ENCODE measurements at regions not wholly inside any gene's neighbourhood (a gene's known extent, or its start where the extent isn't known, plus 50 kb on each side); places are given as distances from the start of the nearest gene placed in this dataset.

- CTCF ChIA-PET: interaction anchor here (0.6 to 1.2 kb wide), 4 partner anchors 8 to 382 kb away, joined by 3 to 8 read pairs (median 4); no protein-coding TSS in a partner anchor
- DNase-seq (ENCODE audit: low read depth, low spot score) (no peak), ATAC-seq (no peak)
- Histone ChIP-seq H2AFZ (ENCODE audit: low read depth, low read length, poor library complexity, severe bottlenecking) (no peak overlapping the region), H3K4me3 (replicated peaks in 1 of 2; ENCODE audit: low read depth in 1 of 2, low read length in 2 of 2) (no peak overlapping the region), H4K20me1 (ENCODE audit: insufficient read depth) (no peaks in the 10 kb centered on the region), H3K27me3 (ENCODE audit: insufficient read depth, low read length) (no peaks in the 10 kb centered on the region), H3K4me1 (ENCODE audit: control insufficient read depth in 1 of 2, insufficient read depth in 2 of 2, low read length in 2 of 2) (no peaks in the 10 kb centered on the region), H3K9me2 (ENCODE audit: insufficient read depth) (no peaks in the 10 kb centered on the region), H3K79me2 (ENCODE audit: insufficient read depth, low read length) (no peaks in the 10 kb centered on the region), H3K4me2 (ENCODE audit: low read length) (no peak overlapping the region), H3K9ac (ENCODE audit: low read length) (no peak overlapping the region), H3K36me3 (ENCODE audit: control insufficient read depth in 1 of 2, insufficient read depth in 2 of 2, low read length in 2 of 2) (no peaks in the 10 kb centered on the region), H3K9me3 (ENCODE audit: control insufficient read depth in 1 of 2, insufficient read depth in 1 of 2, low read depth in 1 of 2, low read length in 2 of 2) (no peaks in the 10 kb centered on the region), H3K27ac (ENCODE audit: low read depth, low read length) (no peak overlapping the region)
- BruUV-seq (replicated peaks): no TSS peak
- RAD21 ChIA-PET (ENCODE audit: low non-redundant PET in 1 of 2, low total read pairs in 2 of 2, uncharacterized antibody in 2 of 2, unreplicated experiment in 2 of 2): no interaction called here
- TF ChIP-seq SRF (IDR thresholded peaks at IDR 0.05; ENCODE audit: low read depth) (no peak), JUND (IDR thresholded peaks at IDR 0.05) (no peak), EZH2 (IDR thresholded peaks at IDR 0.05) (no peak), CEBPB (IDR thresholded peaks at IDR 0.05; ENCODE audit: low read depth) (no peak), POLR2A (IDR thresholded peaks at IDR 0.05; ENCODE audit: borderline replicate concordance, extremely low read depth, insufficient read depth, insufficient read length) (no peak), ELF1 (IDR thresholded peaks at IDR 0.05; ENCODE audit: borderline replicate concordance, low read depth) (no peak), YY1 (IDR thresholded peaks at IDR 0.05; ENCODE audit: extremely low read depth, insufficient replicate concordance, low read depth, low read length) (no peak), TCF7L2 (IDR thresholded peaks at IDR 0.05; ENCODE audit: borderline replicate concordance, extremely low read depth, insufficient read depth, insufficient read length) (no peak), FOSL1 (IDR thresholded peaks at IDR 0.05; ENCODE audit: low read depth) (no peak), ZFX (IDR thresholded peaks at IDR 0.05) (no peak)
- intact Hi-C loops (cut with micrococcal nuclease): loop anchor here (5.0 kb wide), 2 partner anchors 383 to 488 kb away; no protein-coding TSS in a partner anchor
- POLR2A ChIA-PET: no interaction called here
Observed at GRCh38 chrX:39150220-39150619, 349.0 kb downstream of the MID1IP1 start.

- RAD21 ChIA-PET (ENCODE audit: low non-redundant PET in 1 of 2, low total read pairs in 2 of 2, uncharacterized antibody in 2 of 2, unreplicated experiment in 2 of 2): no interaction called here
- no peaks in the 10 kb centered on the region for H4K20me1 ChIP-seq (ENCODE audit: insufficient read depth)
- no peak overlapping the region for H2AFZ ChIP-seq (ENCODE audit: low read depth, low read length, poor library complexity, severe bottlenecking)
- intact Hi-C loops (cut with micrococcal nuclease): loop anchor here (5.0 kb wide), 2 partner anchors 383 to 488 kb away; no protein-coding TSS in a partner anchor
- H3K27ac ChIP-seq (ENCODE audit: low read depth, low read length): no peak overlapping the region
- CTCF ChIA-PET: no interaction called here
- no peak for DNase-seq (ENCODE audit: low read depth, low spot score)
- ATAC-seq: no peak
- H3K9me3 ChIP-seq (ENCODE audit: control insufficient read depth in 1 of 2, insufficient read depth in 1 of 2, low read depth in 1 of 2, low read length in 2 of 2): no peaks in the 10 kb centered on the region
- H3K4me2 ChIP-seq (ENCODE audit: low read length): no peak overlapping the region
- H3K4me1 ChIP-seq (ENCODE audit: control insufficient read depth in 1 of 2, insufficient read depth in 2 of 2, low read length in 2 of 2): no peaks in the 10 kb centered on the region
- H3K27me3 ChIP-seq (ENCODE audit: insufficient read depth, low read length): no peaks in the 10 kb centered on the region
- POLR2A ChIA-PET: no interaction called here
- H3K79me2 ChIP-seq (ENCODE audit: insufficient read depth, low read length): no peaks in the 10 kb centered on the region
- no peak overlapping the region for H3K4me3 ChIP-seq (replicated peaks in 1 of 2; ENCODE audit: low read depth in 1 of 2, low read length in 2 of 2)
- no peaks in the 10 kb centered on the region for H3K9me2 ChIP-seq (ENCODE audit: insufficient read depth)
- H3K9ac ChIP-seq (ENCODE audit: low read length): no peak overlapping the region
- H3K36me3 ChIP-seq (ENCODE audit: control insufficient read depth in 1 of 2, insufficient read depth in 2 of 2, low read length in 2 of 2): no peaks in the 10 kb centered on the region
- BruUV-seq (replicated peaks): no TSS peak
- no peak for TF ChIP-seq TCF7L2 (IDR thresholded peaks at IDR 0.05; ENCODE audit: borderline replicate concordance, extremely low read depth, insufficient read depth, insufficient read length)
- TF ChIP-seq POLR2A (IDR thresholded peaks at IDR 0.05; ENCODE audit: borderline replicate concordance, extremely low read depth, insufficient read depth, insufficient read length): no peak
- TF ChIP-seq POLR2AphosphoS5 (IDR thresholded peaks at IDR 0.05; ENCODE audit: low read depth, low read length): no peak
- no peak for TF ChIP-seq SP1 (IDR thresholded peaks at IDR 0.05; ENCODE audit: low read depth)
- TF ChIP-seq FOSL1 (IDR thresholded peaks at IDR 0.05; ENCODE audit: low read depth): no peak
- TF ChIP-seq YY1 (IDR thresholded peaks at IDR 0.05; ENCODE audit: extremely low read depth, insufficient replicate concordance, low read depth, low read length): no peak
- no peak for TF ChIP-seq JUND (IDR thresholded peaks at IDR 0.05)
- TF ChIP-seq, protein P1, sequence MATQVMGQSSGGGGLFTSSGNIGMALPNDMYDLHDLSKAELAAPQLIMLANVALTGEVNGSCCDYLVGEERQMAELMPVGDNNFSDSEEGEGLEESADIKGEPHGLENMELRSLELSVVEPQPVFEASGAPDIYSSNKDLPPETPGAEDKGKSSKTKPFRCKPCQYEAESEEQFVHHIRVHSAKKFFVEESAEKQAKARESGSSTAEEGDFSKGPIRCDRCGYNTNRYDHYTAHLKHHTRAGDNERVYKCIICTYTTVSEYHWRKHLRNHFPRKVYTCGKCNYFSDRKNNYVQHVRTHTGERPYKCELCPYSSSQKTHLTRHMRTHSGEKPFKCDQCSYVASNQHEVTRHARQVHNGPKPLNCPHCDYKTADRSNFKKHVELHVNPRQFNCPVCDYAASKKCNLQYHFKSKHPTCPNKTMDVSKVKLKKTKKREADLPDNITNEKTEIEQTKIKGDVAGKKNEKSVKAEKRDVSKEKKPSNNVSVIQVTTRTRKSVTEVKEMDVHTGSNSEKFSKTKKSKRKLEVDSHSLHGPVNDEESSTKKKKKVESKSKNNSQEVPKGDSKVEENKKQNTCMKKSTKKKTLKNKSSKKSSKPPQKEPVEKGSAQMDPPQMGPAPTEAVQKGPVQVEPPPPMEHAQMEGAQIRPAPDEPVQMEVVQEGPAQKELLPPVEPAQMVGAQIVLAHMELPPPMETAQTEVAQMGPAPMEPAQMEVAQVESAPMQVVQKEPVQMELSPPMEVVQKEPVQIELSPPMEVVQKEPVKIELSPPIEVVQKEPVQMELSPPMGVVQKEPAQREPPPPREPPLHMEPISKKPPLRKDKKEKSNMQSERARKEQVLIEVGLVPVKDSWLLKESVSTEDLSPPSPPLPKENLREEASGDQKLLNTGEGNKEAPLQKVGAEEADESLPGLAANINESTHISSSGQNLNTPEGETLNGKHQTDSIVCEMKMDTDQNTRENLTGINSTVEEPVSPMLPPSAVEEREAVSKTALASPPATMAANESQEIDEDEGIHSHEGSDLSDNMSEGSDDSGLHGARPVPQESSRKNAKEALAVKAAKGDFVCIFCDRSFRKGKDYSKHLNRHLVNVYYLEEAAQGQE (IDR thresholded peaks at IDR 0.05; ENCODE audit: low read depth): no peak
- TF ChIP-seq CBX3 (IDR thresholded peaks at IDR 0.05; ENCODE audit: low read depth): no peak
- no peak for TF ChIP-seq EGR1 (IDR thresholded peaks at IDR 0.05; ENCODE audit: low read depth)
- no peak for TF ChIP-seq RAD21 (IDR thresholded peaks at IDR 0.05; ENCODE audit: low read depth)
- TF ChIP-seq ZFX (IDR thresholded peaks at IDR 0.05): no peak
- no peak for TF ChIP-seq SIN3A (IDR thresholded peaks at IDR 0.05; ENCODE audit: low read depth)
- no peak for TF ChIP-seq ELF1 (IDR thresholded peaks at IDR 0.05; ENCODE audit: borderline replicate concordance, low read depth)
Observed at GRCh38 chrX:39150621-39151020, 349.4 kb downstream of the MID1IP1 start.

Measured in HCT116 (cell line).